ENCODE measurements at regions not wholly inside any gene's neighbourhood (a gene's known extent, or its start where the extent isn't known, plus 50 kb on each side); places are given as distances from the start of the nearest gene placed in this dataset.

GRCh38 chr18:73780218-73780617, 367.4 kb downstream of the FBXO15 start:
- no peak for DNase-seq

GRCh38 chr18:73778032-73778359, 369.6 kb downstream of the FBXO15 start:
- DNase-seq, result no peak

- DNase-seq, result no peak
These were observed 370.1 kb downstream of the FBXO15 start for GRCh38 chr18:73777356-73778031.

- DNase-seq, result no peak
These were observed 372.7 kb downstream of the FBXO15 start for GRCh38 chr18:73774811-73775509.

GRCh38 chr18:73768043-73768442, 379.6 kb downstream of the FBXO15 start:
- DNase-seq, result no peak

- no peak for DNase-seq
These were observed 380.6 kb downstream of the FBXO15 start for GRCh38 chr18:73766910-73767515.

- DNase-seq, result no peak
These were observed 389.2 kb downstream of the FBXO15 start for GRCh38 chr18:73758446-73758845.

- DNase-seq, result no peak
These were observed 391.2 kb downstream of the FBXO15 start for GRCh38 chr18:73756256-73757091.

GRCh38 chr18:73752965-73753364, 394.7 kb downstream of the FBXO15 start:
- DNase-seq, result no peak

GRCh38 chr18:73752546-73752945, 395.1 kb downstream of the FBXO15 start:
- DNase-seq, result no peak

- DNase-seq, result no peak
These were observed 397.6 kb downstream of the FBXO15 start for GRCh38 chr18:73750052-73750451.

GRCh38 chr18:73749304-73749703, 398.3 kb downstream of the FBXO15 start:
- no peak for DNase-seq

- DNase-seq, result no peak
These were observed 398.9 kb downstream of the FBXO15 start for GRCh38 chr18:73748731-73749130.

- DNase-seq, result no peak
These were observed 401.5 kb downstream of the FBXO15 start for GRCh38 chr18:73746101-73746500.

GRCh38 chr18:73742957-73743356, 404.7 kb downstream of the FBXO15 start:
- DNase-seq, result no peak

- no peak for DNase-seq
These were observed 405.7 kb downstream of the FBXO15 start for GRCh38 chr18:73741946-73742345.

GRCh38 chr18:73739098-73739497, 408.5 kb downstream of the FBXO15 start:
- no peak for DNase-seq

GRCh38 chr18:73737990-73738389, 409.6 kb downstream of the FBXO15 start:
- no peak for DNase-seq

- no peak for DNase-seq
These were observed 411.8 kb downstream of the FBXO15 start for GRCh38 chr18:73735836-73736235.

GRCh38 chr18:73733806-73734314, 413.8 kb downstream of the FBXO15 start:
- no peak for DNase-seq

- DNase-seq, result no peak
These were observed 414.3 kb downstream of the FBXO15 start for GRCh38 chr18:73733376-73733775.

- DNase-seq, result no peak
These were observed 419.0 kb downstream of the FBXO15 start for GRCh38 chr18:73728657-73729056.

- no peak for DNase-seq
These were observed 422.7 kb downstream of the FBXO15 start for GRCh38 chr18:73724958-73725357.

Measured in activated T-cell treated with anti-CD3 and anti-CD28 coated beads, Interleukin-2, amount 50 U/mL, for 1 hour (primary cell).